ENCODE measurements at regions not wholly inside any gene's neighbourhood (a gene's known extent, or its start where the extent isn't known, plus 50 kb on each side); places are given as distances from the start of the nearest gene placed in this dataset.

- ATAC-seq (peak; percentile 83 to 92 (median 86)), DNase-seq (peak in 1 of 5 donors; percentile 28)
- WGBS, 4 donors = 52 to 61% (median 57%) methylated on average over 4 of the region's 4 CpGs
- Histone ChIP-seq H3K9me3 (peaks cover 0 to 10% (median 0%) of the 10 kb centered on the region in 12 donors), H3K27me3 (no peaks in the 10 kb centered on the region), H3K4me3 (no peak overlapping the region), H3K4me1 (no peaks in the 10 kb centered on the region), H3K36me3 (no peaks in the 10 kb centered on the region), H3K27ac (peak overlapping the region in 1 of 12 donors; percentile 15)
- no peak for TF ChIP-seq POLR2A (IDR thresholded peaks at IDR 0.05)
- TF ChIP-seq, protein P1, sequence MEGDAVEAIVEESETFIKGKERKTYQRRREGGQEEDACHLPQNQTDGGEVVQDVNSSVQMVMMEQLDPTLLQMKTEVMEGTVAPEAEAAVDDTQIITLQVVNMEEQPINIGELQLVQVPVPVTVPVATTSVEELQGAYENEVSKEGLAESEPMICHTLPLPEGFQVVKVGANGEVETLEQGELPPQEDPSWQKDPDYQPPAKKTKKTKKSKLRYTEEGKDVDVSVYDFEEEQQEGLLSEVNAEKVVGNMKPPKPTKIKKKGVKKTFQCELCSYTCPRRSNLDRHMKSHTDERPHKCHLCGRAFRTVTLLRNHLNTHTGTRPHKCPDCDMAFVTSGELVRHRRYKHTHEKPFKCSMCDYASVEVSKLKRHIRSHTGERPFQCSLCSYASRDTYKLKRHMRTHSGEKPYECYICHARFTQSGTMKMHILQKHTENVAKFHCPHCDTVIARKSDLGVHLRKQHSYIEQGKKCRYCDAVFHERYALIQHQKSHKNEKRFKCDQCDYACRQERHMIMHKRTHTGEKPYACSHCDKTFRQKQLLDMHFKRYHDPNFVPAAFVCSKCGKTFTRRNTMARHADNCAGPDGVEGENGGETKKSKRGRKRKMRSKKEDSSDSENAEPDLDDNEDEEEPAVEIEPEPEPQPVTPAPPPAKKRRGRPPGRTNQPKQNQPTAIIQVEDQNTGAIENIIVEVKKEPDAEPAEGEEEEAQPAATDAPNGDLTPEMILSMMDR (IDR thresholded peaks at IDR 0.05) = no peak
- intact Hi-C loops (cut with DNase I) = no loop called here
These were observed 90.3 kb downstream of the TMEM168 start for GRCh38 chr7:112699725-112700513.

DNA sequence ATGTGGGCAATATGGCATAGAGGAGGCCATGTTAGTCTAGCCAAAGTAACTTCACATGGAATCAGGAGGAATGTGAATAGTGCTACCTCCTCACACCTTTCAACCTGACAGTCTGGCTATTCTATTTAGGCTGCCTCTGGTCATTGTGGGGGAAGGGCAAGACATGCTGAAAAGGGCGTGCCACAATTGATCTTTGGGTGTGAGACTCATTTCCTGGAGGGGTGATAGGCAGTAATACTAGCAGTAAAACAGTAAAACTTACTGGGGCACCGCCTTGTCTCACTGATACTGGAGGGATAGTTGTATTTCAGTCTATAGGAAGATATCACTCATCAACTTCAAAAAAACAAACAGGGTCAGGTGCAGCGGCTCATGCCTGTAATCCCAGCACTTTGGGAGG lies 88.7 kb downstream of the TMEM168 start:
- ATAC-seq (no peak), DNase-seq (no peak)
- Histone ChIP-seq H3K9me3 (peaks cover 0 to 3% (median 0%) of the 10 kb centered on the region in 12 donors), H3K36me3 (no peaks in the 10 kb centered on the region), H3K4me3 (no peak overlapping the region), H3K4me1 (no peaks in the 10 kb centered on the region), H3K27ac (no peak overlapping the region), H3K27me3 (no peaks in the 10 kb centered on the region)
- TF ChIP-seq, protein P1 (IDR thresholded peaks at IDR 0.05) = no peak
- TF ChIP-seq POLR2A (IDR thresholded peaks at IDR 0.05) = no peak
- 75 to 85% (median 84%) methylated on average over 3 of the region's 3 CpGs for WGBS, 4 donors
- intact Hi-C loops (cut with DNase I) = no loop called here

DNA sequence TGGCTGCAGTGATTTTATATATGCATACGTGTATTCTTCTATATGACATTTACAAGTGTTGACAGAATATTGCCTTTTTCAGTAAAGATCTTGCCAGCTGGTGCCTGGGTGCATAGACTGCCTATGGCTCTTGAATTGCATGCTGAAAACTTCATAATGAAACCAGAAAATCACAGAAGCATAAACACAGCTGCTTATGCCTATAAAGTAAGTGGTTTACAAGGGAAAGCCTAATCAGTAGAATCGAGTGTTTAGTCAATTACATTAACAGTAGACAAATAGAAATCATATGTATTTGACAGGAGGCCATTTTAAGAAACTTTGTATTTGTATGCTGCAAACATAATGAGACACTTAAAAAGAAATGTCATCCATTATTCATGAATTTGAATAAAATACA lies 82.5 kb downstream of the TMEM168 start:
- Histone ChIP-seq H3K27me3 (no peaks in the 10 kb centered on the region), H3K9me3 (peaks cover 0 to 2% (median 0%) of the 10 kb centered on the region in 12 donors), H3K27ac (no peak overlapping the region), H3K4me3 (no peak overlapping the region), H3K36me3 (no peaks in the 10 kb centered on the region), H3K4me1 (peaks cover 0 to 8% (median 0%) of the 10 kb centered on the region in 12 donors)
- WGBS, 4 donors = 71 to 78% (median 75%) methylated on average over 2 of the region's 2 CpGs
- DNase-seq (no peak), ATAC-seq (no peak)
- intact Hi-C loops (cut with DNase I) = no loop called here
- TF ChIP-seq POLR2A (IDR thresholded peaks at IDR 0.05) = no peak
- TF ChIP-seq, protein P1 (IDR thresholded peaks at IDR 0.05) = no peak

- H3K4me3 ChIP-seq = no peak overlapping the region
- H3K27me3 ChIP-seq = no peaks in the 10 kb centered on the region
- H3K9me3 ChIP-seq = peaks cover 0 to 2% (median 0%) of the 10 kb centered on the region in 12 donors
- no peaks in the 10 kb centered on the region for H3K36me3 ChIP-seq
- TF ChIP-seq, protein P1 (IDR thresholded peaks at IDR 0.05) = no peak
- DNase-seq = no peak
- intact Hi-C loops (cut with DNase I) = no loop called here
- ATAC-seq = no peak
- H3K4me1 ChIP-seq = peaks cover 0 to 8% (median 0%) of the 10 kb centered on the region in 12 donors
- WGBS, 4 donors = 52 to 66% (median 59%) methylated on average over 1 of the region's 1 CpG
- no peak overlapping the region for H3K27ac ChIP-seq
These were observed 82.0 kb downstream of the TMEM168 start for GRCh38 chr7:112708236-112708635.

All from heart left ventricle (tissue), 16 donors.